Uterus (tissue), 3 donors: ENCODE measurements at regions not wholly inside any gene's neighbourhood (a gene's known extent, or its start where the extent isn't known, plus 50 kb on each side); places are given as distances from the start of the nearest gene placed in this dataset.

Experiments used
- DNase-seq, 2 donors: peaks; one replicate each; pipeline ENCODE4 v3.0.0-alpha.2; 2019 to 2020
- H3K27ac ChIP-seq, 2 donors: fragments of 200-600 bp; sonication (generic); 1 replicate in 1 of 2; 2 replicates in 1 of 2; pipeline ENCODE4 v1.5.1; 2016 to 2018
- H3K27me3 ChIP-seq, 2 donors: fragments of 200-600 bp; sonication (generic); one replicate each; pipeline ENCODE4 v1.5.1; 2018 to 2019; ENCODE audit warnings: control low read depth in 1 of 2
- H3K36me3 ChIP-seq, 2 donors: fragments of 200-600 bp; sonication (generic); one replicate each; pipeline ENCODE4 v1.5.1; 2019; ENCODE audit warnings: control low read depth in 1 of 2
- H3K4me1 ChIP-seq, 2 donors: fragments of 200-600 bp; sonication (generic); one replicate each; pipeline ENCODE4 v1.5.1; 2018 to 2019; ENCODE audit warnings: control low read depth in 1 of 2
- H3K4me3 ChIP-seq, 2 donors: fragments of 200-600 bp; sonication (generic); 1 replicate in 1 of 2; 2 replicates in 1 of 2; pipeline ENCODE4 v1.5.1; 2018 to 2019; ENCODE audit warnings: mild to moderate bottlenecking in 1 of 2
- H3K9me3 ChIP-seq, 2 donors: fragments of 200-600 bp; sonication (generic); one replicate each; pipeline ENCODE4 v1.5.1; 2019; ENCODE audit warnings: control low read depth in 1 of 2
- POLR2A ChIP-seq, 2 donors: fragments of 450-650 bp; IDR thresholded peaks; one replicate each; pipeline ENCODE4 v1.6.1; 2016; ENCODE audit warnings: antibody characterized with exemption in 2 of 2, mild to moderate bottlenecking in 1 of 2, moderate library complexity in 1 of 2
- intact Hi-C: fragments of 100-400 bp; cut with DNase I; formaldehyde crosslinking; loops from one replicate; pipeline ENCODE4 v1.15.1; 2023; ENCODE audit warnings: low total_unique reads
- TF ChIP-seq, protein P1 (sequence below), 4 experiments: fragments of 200-600 bp in 2 of 4; fragments of 450-650 bp in 2 of 4; sonication (generic) in 2 of 4; IDR thresholded peaks; one replicate each; pipeline ENCODE4 v1.5.1; 2016 to 2019; ENCODE audit warnings: antibody characterized with exemption in 4 of 4, mild to moderate bottlenecking in 2 of 4, moderate library complexity in 1 of 4
- donor health status: DM: yes; HTN: yes; CAD: no.

- H3K27me3 ChIP-seq, result no peaks in the 10 kb centered on the region
- no peaks in the 10 kb centered on the region for H3K9me3 ChIP-seq
- intact Hi-C loops, result no loop called here
- H3K36me3 ChIP-seq, result no peaks in the 10 kb centered on the region
- H3K4me1 ChIP-seq, result no peaks in the 10 kb centered on the region
- no peak for DNase-seq
- no peak for TF ChIP-seq POLR2A (IDR thresholded peaks at IDR 0.05)
- TF ChIP-seq, protein P1, sequence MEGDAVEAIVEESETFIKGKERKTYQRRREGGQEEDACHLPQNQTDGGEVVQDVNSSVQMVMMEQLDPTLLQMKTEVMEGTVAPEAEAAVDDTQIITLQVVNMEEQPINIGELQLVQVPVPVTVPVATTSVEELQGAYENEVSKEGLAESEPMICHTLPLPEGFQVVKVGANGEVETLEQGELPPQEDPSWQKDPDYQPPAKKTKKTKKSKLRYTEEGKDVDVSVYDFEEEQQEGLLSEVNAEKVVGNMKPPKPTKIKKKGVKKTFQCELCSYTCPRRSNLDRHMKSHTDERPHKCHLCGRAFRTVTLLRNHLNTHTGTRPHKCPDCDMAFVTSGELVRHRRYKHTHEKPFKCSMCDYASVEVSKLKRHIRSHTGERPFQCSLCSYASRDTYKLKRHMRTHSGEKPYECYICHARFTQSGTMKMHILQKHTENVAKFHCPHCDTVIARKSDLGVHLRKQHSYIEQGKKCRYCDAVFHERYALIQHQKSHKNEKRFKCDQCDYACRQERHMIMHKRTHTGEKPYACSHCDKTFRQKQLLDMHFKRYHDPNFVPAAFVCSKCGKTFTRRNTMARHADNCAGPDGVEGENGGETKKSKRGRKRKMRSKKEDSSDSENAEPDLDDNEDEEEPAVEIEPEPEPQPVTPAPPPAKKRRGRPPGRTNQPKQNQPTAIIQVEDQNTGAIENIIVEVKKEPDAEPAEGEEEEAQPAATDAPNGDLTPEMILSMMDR (IDR thresholded peaks at IDR 0.05), result no peak
- H3K4me3 ChIP-seq, result no peak overlapping the region
- H3K27ac ChIP-seq, result no peak overlapping the region
Measured at GRCh38 chr15:66894986-66895780, 170.2 kb upstream of the SMAD3 start.

DNA sequence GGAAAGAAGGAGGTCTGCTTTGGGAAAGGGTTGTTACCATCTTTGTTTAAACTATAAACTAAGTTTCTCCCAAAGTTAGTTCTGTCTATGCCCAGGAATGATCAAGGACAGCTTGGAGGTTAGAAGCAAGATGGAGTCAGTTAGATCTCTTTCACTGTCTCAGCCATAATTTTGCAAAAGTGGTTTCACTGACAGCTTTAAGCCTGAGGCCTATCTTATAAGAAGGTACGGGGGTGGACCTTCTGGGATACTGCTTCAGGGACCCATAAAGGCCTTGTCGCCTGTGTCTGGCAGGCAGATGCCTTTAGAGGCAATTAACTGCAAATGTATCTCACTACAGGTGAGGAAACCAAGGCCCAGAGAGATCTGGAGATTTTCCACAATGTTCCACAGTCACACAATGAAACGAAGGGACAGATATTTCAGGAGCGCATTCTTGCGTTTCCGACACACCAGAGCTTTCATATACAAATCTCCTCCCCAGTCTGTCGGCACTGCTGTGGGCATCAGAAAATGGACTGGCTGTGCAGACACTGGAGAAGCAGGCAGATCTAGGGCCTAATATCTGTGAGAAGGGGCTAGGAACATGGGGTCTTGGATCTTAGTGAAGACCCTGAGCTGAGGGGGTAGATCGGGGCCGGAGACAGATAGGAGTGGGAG lies 169.5 kb upstream of the SMAD3 start:
- intact Hi-C loops, result no loop called here
- Histone ChIP-seq H3K4me1 (no peaks in the 10 kb centered on the region), H3K27me3 (no peaks in the 10 kb centered on the region), H3K27ac (no peak overlapping the region), H3K4me3 (no peak overlapping the region), H3K36me3 (no peaks in the 10 kb centered on the region), H3K9me3 (no peaks in the 10 kb centered on the region)
- no peak for DNase-seq
- TF ChIP-seq, protein P1 (IDR thresholded peaks at IDR 0.05), result no peak
- no peak for TF ChIP-seq POLR2A (IDR thresholded peaks at IDR 0.05)

DNA sequence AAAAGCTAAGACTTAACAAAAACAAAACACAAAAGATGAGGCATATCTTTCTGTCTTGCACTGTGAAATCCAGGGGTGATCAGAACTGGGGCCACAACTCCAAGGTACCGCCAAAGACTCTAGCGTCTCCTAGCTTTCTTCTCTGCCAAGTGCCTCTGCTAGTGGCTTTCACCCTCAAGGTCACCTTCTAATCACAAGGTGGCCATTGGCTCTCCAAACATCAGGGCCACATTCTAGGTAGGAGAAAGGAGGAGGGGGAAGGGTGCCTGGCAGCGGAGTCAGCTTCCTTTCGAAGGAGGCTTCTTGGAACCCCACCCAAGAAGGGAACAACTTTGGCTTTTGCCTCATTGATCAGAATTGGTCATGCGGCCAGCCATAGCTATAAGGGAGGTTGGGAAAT lies 168.8 kb upstream of the SMAD3 start:
- Histone ChIP-seq H3K27me3 (no peaks in the 10 kb centered on the region), H3K4me3 (no peak overlapping the region), H3K27ac (no peak overlapping the region), H3K9me3 (no peaks in the 10 kb centered on the region), H3K4me1 (no peaks in the 10 kb centered on the region), H3K36me3 (no peaks in the 10 kb centered on the region)
- intact Hi-C loops, result no loop called here
- TF ChIP-seq, protein P1 (IDR thresholded peaks at IDR 0.05), result no peak
- no peak for TF ChIP-seq POLR2A (IDR thresholded peaks at IDR 0.05)
- DNase-seq, result no peak

- Histone ChIP-seq H3K36me3 (no peaks in the 10 kb centered on the region), H3K27ac (no peak overlapping the region), H3K4me1 (no peaks in the 10 kb centered on the region), H3K27me3 (no peaks in the 10 kb centered on the region), H3K4me3 (no peak overlapping the region), H3K9me3 (no peaks in the 10 kb centered on the region)
- intact Hi-C loops, result no loop called here
- TF ChIP-seq, protein P1 (IDR thresholded peaks at IDR 0.05), result no peak
- TF ChIP-seq POLR2A (IDR thresholded peaks at IDR 0.05), result no peak
- no peak for DNase-seq
Measured at GRCh38 chr15:66897416-66897815, 168.0 kb upstream of the SMAD3 start.

- no peaks in the 10 kb centered on the region for H3K36me3 ChIP-seq
- DNase-seq, result no peak
- H3K4me1 ChIP-seq, result no peaks in the 10 kb centered on the region
- H3K27me3 ChIP-seq, result no peaks in the 10 kb centered on the region
- intact Hi-C loops, result no loop called here
- no peak overlapping the region for H3K4me3 ChIP-seq
- H3K9me3 ChIP-seq, result no peaks in the 10 kb centered on the region
- H3K27ac ChIP-seq, result no peak overlapping the region
- TF ChIP-seq POLR2A (IDR thresholded peaks at IDR 0.05), result no peak
Measured at GRCh38 chr15:66897971-66898370, 167.4 kb upstream of the SMAD3 start.
